Spinal cord (tissue), 9 donors: ENCODE measurements at regions not wholly inside any gene's neighbourhood (a gene's known extent, or its start where the extent isn't known, plus 50 kb on each side); places are given as distances from the start of the nearest gene placed in this dataset.
A peak's percentile ranks its signal among the peaks of the same experiment; 100 is the strongest.

Source experiments
- DNase-seq, 6 donors: peaks; one replicate each; pipeline versions ENCODE4 v3.0.0 to v3.0.0-alpha.2; 2013 to 2015; ENCODE audit warnings: low spot score in 6 of 6, low read depth in 4 of 6
- H3K27ac ChIP-seq: one replicate; pipeline ENCODE4 v1.5.1; 2013; ENCODE audit warnings: low read depth, low read length, control low read depth
- H3K27me3 ChIP-seq: one replicate; pipeline ENCODE4 v1.6.1; 2013; ENCODE audit warnings: low read length; ENCODE audit not compliant: control insufficient read depth, insufficient read depth
- H3K36me3 ChIP-seq: one replicate; pipeline ENCODE4 v1.6.1; 2013; ENCODE audit warnings: low read length; ENCODE audit not compliant: control insufficient read depth, insufficient read depth
- H3K4me1 ChIP-seq: one replicate; pipeline ENCODE4 v1.6.1; 2013; ENCODE audit warnings: low read length; ENCODE audit not compliant: control insufficient read depth, insufficient read depth
- H3K4me3 ChIP-seq: one replicate; pipeline ENCODE4 v1.5.1; 2013; ENCODE audit warnings: low read depth, low read length, control low read depth
- H3K9me3 ChIP-seq: one replicate; pipeline ENCODE4 v1.6.1; 2013; ENCODE audit warnings: low read length; ENCODE audit not compliant: control insufficient read depth, insufficient read depth
- WGBS: methylation state at CpG from one replicate; pipeline ENCODE4 v1.1.5; 2013; ENCODE audit warnings: missing lambda C conversion rate; ENCODE audit not compliant: insufficient coverage; 5-methylcytosine and 5-hydroxymethylcytosine counted together
- donor health status: healthy.

GRCh38 chr10:69744971-69745370 is 56.7 kb upstream of the COL13A1 start:
- Histone ChIP-seq H3K27ac (no peak overlapping the region), H3K36me3 (no peaks in the 10 kb centered on the region), H3K9me3 (no peaks in the 10 kb centered on the region), H3K4me1 (peaks cover 4% of the 10 kb centered on the region), H3K4me3 (no peak overlapping the region), H3K27me3 (no peaks in the 10 kb centered on the region)
- 93% methylated on average over 3 of the region's 4 CpGs for WGBS
- no peak for DNase-seq

GRCh38 chr10:69745698-69746097 is 56.0 kb upstream of the COL13A1 start:
- no peak for DNase-seq
- H3K4me3 ChIP-seq, result no peak overlapping the region
- H3K4me1 ChIP-seq, result peaks cover 4% of the 10 kb centered on the region
- H3K27me3 ChIP-seq, result no peaks in the 10 kb centered on the region
- no peak overlapping the region for H3K27ac ChIP-seq
- WGBS, result no CpG with 5 or more reads among the region's 2 CpGs
- H3K36me3 ChIP-seq, result no peaks in the 10 kb centered on the region
- H3K9me3 ChIP-seq, result no peaks in the 10 kb centered on the region

- H3K27me3 ChIP-seq, result no peaks in the 10 kb centered on the region
- peaks cover 4% of the 10 kb centered on the region for H3K4me1 ChIP-seq
- H3K36me3 ChIP-seq, result no peaks in the 10 kb centered on the region
- WGBS, result 76% methylated on average over 5 of the region's 5 CpGs
- H3K9me3 ChIP-seq, result no peaks in the 10 kb centered on the region
- no peak overlapping the region for H3K4me3 ChIP-seq
- no peak overlapping the region for H3K27ac ChIP-seq
- peak in 1 of 6 donors; percentile 41 for DNase-seq
Measured at GRCh38 chr10:69747179-69747578, 54.5 kb upstream of the COL13A1 start.

- DNase-seq, result no peak
- Histone ChIP-seq H3K36me3 (no peaks in the 10 kb centered on the region), H3K27ac (no peak overlapping the region), H3K4me3 (no peak overlapping the region), H3K4me1 (peaks cover 4% of the 10 kb centered on the region), H3K9me3 (no peaks in the 10 kb centered on the region), H3K27me3 (no peaks in the 10 kb centered on the region)
- WGBS, result 11% methylated on average over 1 of the region's 1 CpG
Measured at GRCh38 chr10:69748621-69749020, 53.1 kb upstream of the COL13A1 start.

- Histone ChIP-seq H3K4me1 (peaks cover 4% of the 10 kb centered on the region), H3K4me3 (no peak overlapping the region), H3K27me3 (no peaks in the 10 kb centered on the region), H3K36me3 (no peaks in the 10 kb centered on the region), H3K9me3 (no peaks in the 10 kb centered on the region), H3K27ac (no peak overlapping the region)
- 69% methylated on average over 13 of the region's 17 CpGs for WGBS
- peak in 1 of 6 donors; percentile 24 for DNase-seq
Measured at GRCh38 chr10:69749178-69750010, 52.3 kb upstream of the COL13A1 start.

- 59% methylated on average over 9 of the region's 9 CpGs for WGBS
- Histone ChIP-seq H3K4me1 (peaks cover 4% of the 10 kb centered on the region), H3K27me3 (no peaks in the 10 kb centered on the region), H3K4me3 (no peak overlapping the region), H3K27ac (no peak overlapping the region), H3K9me3 (no peaks in the 10 kb centered on the region), H3K36me3 (no peaks in the 10 kb centered on the region)
- no peak for DNase-seq
Measured at GRCh38 chr10:69750011-69750373, 51.7 kb upstream of the COL13A1 start.

- Histone ChIP-seq H3K27me3 (no peaks in the 10 kb centered on the region), H3K27ac (no peak overlapping the region), H3K4me1 (peaks cover 4% of the 10 kb centered on the region), H3K36me3 (no peaks in the 10 kb centered on the region), H3K9me3 (no peaks in the 10 kb centered on the region), H3K4me3 (no peak overlapping the region)
- 58% methylated on average over 3 of the region's 4 CpGs for WGBS
- no peak for DNase-seq
Measured at GRCh38 chr10:69750725-69751124, 51.0 kb upstream of the COL13A1 start.

- Histone ChIP-seq H3K9me3 (no peaks in the 10 kb centered on the region), H3K27ac (no peak overlapping the region), H3K27me3 (no peaks in the 10 kb centered on the region), H3K4me3 (no peak overlapping the region), H3K36me3 (no peaks in the 10 kb centered on the region), H3K4me1 (peaks cover 4% of the 10 kb centered on the region)
- DNase-seq, result peak in 1 of 6 donors; percentile 16
- 31% methylated on average over 3 of the region's 4 CpGs for WGBS
Measured at GRCh38 chr10:69751214-69751613, 50.5 kb upstream of the COL13A1 start.
